CD4-positive, alpha-beta T cell treated with Interferon alpha-2 for 1 hour (primary cell): ENCODE measurements at regions not wholly inside any gene's neighbourhood (a gene's known extent, or its start where the extent isn't known, plus 50 kb on each side); places are given as distances from the start of the nearest gene placed in this dataset.
"Not testable (repeated sequence)": the region's sequence is repeated elsewhere in the genome, so short reads cannot be mapped to it uniquely, and the experiment has no call there.

Experiments
- DNase-seq, 2 donors: peaks; one replicate each; pipeline ENCODE4 v3.0.0-alpha.2; 2020 to 2022

- no peak for DNase-seq
Observed at GRCh38 chr16:59013930-59014329, 279.8 kb upstream of the GOT2 start.

- DNase-seq: no peak
Observed at GRCh38 chr16:58999762-59000161, 265.6 kb upstream of the GOT2 start.

GRCh38 chr16:58992755-58993154 is 258.6 kb upstream of the GOT2 start:
- DNase-seq: not testable (repeated sequence)

GRCh38 chr16:58983181-58983965 is 249.3 kb upstream of the GOT2 start:
- not testable (repeated sequence) for DNase-seq

GRCh38 chr16:58970775-58971174 is 236.7 kb upstream of the GOT2 start:
- no peak for DNase-seq

GRCh38 chr16:58963479-58963878 is 229.4 kb upstream of the GOT2 start:
- no peak for DNase-seq

GRCh38 chr16:58962811-58963210 is 228.7 kb upstream of the GOT2 start:
- no peak for DNase-seq

GRCh38 chr16:58960484-58960883 is 226.4 kb upstream of the GOT2 start:
- DNase-seq: no peak

- DNase-seq: no peak
Observed at GRCh38 chr16:58960034-58960433, 225.9 kb upstream of the GOT2 start.

- no peak for DNase-seq
Observed at GRCh38 chr16:58958749-58959148, 224.6 kb upstream of the GOT2 start.

- DNase-seq: no peak
Observed at GRCh38 chr16:58948244-58948643, 214.1 kb upstream of the GOT2 start.

- no peak for DNase-seq
Observed at GRCh38 chr16:58940609-58941008, 206.5 kb upstream of the GOT2 start.

- no peak for DNase-seq
Observed at GRCh38 chr16:58938811-58939210, 204.7 kb upstream of the GOT2 start.

GRCh38 chr16:58937661-58938060 is 203.5 kb upstream of the GOT2 start:
- DNase-seq: no peak

GRCh38 chr16:58933186-58933585 is 199.1 kb upstream of the GOT2 start:
- no peak for DNase-seq

- no peak for DNase-seq
Observed at GRCh38 chr16:58931436-58931835, 197.3 kb upstream of the GOT2 start.

- DNase-seq: no peak
Observed at GRCh38 chr16:58923094-58923493, 189.0 kb upstream of the GOT2 start.

- DNase-seq: no peak
Observed at GRCh38 chr16:58913456-58913855, 179.3 kb upstream of the GOT2 start.

- DNase-seq: no peak
Observed at GRCh38 chr16:58912571-58912970, 178.5 kb upstream of the GOT2 start.

GRCh38 chr16:58906981-58907715 is 173.0 kb upstream of the GOT2 start:
- no peak for DNase-seq

GRCh38 chr16:58904291-58904690 is 170.2 kb upstream of the GOT2 start:
- DNase-seq: no peak

- DNase-seq: no peak
Observed at GRCh38 chr16:58889516-58889915, 155.4 kb upstream of the GOT2 start.

GRCh38 chr16:58885528-58886170 is 151.5 kb upstream of the GOT2 start:
- no peak for DNase-seq

GRCh38 chr16:58884141-58884540 is 150.0 kb upstream of the GOT2 start:
- no peak for DNase-seq
